CD4-positive, alpha-beta T cell treated with Interleukin-1 beta for 1 hour (primary cell): ENCODE measurements at regions not wholly inside any gene's neighbourhood (a gene's known extent, or its start where the extent isn't known, plus 50 kb on each side); places are given as distances from the start of the nearest gene placed in this dataset.
"Not testable (repeated sequence)": the region's sequence is repeated elsewhere in the genome, so short reads cannot be mapped to it uniquely, and the experiment has no call there.

Experiments used
- DNase-seq, 2 donors: peaks; one replicate each; pipeline ENCODE4 v3.0.0-alpha.2; 2020 to 2022

DNA sequence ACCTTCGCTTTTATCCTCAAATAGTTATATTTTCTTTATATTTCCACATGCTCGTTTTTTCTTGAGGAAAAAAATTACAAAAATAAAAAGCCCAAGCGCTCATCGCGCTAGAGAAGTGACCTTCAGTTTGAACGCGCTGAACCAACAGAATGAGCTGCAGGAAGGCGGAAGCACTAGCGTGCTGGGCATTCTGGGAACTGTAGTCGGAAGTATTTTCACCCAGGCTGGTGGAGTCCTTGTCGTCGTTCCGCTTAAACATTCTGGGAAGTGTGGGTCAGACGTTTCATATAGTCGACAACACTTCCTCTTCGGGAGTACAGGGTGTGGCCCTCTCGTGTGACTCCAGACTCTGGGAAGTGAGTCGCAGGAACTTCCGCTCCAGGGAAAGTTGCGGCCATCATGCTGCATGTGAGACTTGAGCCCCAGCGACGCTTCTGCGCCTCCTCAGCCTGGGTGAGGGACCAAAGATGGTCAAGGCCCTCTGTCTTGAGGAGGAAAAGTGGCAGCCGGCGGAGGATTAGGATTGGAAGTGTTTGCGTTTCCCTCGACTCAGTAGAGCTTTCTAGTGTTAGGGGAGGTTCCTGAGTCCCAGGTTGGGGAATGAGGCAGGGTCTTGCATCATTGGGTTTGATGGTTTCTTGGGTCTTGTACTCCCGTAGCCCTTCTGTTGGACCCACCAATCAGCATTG lies 84.1 kb upstream of the GPR39 start:
- not testable (repeated sequence) for DNase-seq

DNA sequence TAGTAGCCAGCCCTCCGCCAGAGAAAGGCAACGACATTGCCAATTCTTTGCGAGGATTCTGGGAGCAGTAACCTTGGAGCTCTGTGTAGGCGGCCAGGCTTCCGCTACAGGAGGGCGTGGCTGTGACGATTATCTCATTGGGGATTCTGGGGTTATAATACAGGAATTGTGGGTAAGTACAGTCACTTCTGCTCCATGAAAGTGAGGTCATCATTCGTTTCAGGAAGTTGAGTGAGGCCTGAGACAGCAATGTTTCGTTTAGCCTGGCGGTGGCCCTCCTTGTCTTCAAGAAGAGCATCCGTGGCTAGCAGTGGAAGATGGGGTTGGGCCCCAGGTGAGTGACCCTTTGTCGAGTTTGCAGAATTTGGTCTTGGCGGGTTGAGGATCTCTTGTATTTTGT lies 79.5 kb upstream of the GPR39 start:
- not testable (repeated sequence) for DNase-seq

DNA sequence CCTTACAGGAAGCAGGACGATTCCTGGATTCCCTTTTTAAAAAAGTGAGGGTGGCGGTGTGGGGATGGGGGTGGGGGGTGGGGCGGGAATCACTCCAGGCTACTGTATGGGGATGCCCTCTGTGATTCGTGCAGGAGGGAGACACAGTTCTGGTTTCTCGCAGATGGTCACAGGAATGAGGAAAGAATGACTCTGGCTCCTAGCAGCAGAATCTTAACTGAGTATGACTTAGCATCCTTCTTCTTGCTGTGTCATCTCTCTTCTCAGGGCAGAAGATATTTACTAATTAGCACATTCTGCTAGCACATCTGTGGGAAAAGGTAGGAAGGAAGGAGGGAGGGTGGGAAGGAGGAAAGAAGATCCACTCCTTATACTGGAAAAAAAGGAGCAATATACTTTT lies 78.8 kb upstream of the GPR39 start:
- DNase-seq: not testable (repeated sequence)

GRCh38 chr2:132347041-132347780 lies 69.4 kb upstream of the GPR39 start:
- not testable (repeated sequence) for DNase-seq

DNA sequence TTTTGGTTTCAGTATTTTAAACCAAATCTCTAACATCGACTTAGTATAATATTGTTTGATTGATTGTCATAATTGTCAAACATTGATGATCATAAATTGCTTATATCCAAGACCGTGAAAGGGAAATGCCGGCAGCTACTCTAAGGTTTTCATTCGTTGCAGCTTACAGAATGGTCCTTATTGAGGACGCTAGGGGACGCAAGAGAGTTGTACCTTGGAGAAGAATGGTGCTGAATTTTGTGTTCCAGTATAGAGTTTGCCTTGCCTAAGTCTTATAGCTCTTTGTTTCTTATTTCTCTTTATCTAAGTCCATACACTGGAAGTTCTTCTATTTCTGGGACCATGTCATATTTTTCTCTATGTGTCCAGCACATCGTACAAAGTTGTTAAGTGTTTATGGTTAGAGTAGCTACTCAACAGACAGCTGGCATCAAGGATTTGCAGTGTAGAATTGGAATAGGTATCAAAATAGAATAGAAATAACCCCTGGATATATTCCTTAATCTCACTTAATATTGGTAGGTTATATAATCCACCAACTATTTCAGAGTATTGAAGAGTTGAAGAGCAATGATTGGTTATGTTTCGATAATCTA lies 67.4 kb upstream of the GPR39 start:
- not testable (repeated sequence) for DNase-seq

GRCh38 chr2:132351668-132352067 lies 64.9 kb upstream of the GPR39 start:
- not testable (repeated sequence) for DNase-seq

- DNase-seq: not testable (repeated sequence)
Observed at GRCh38 chr2:132352481-132353001, 64.1 kb upstream of the GPR39 start.

GRCh38 chr2:132353380-132353779 lies 63.2 kb upstream of the GPR39 start:
- not testable (repeated sequence) for DNase-seq

GRCh38 chr2:132360964-132361363 lies 55.6 kb upstream of the GPR39 start:
- not testable (repeated sequence) for DNase-seq

DNA sequence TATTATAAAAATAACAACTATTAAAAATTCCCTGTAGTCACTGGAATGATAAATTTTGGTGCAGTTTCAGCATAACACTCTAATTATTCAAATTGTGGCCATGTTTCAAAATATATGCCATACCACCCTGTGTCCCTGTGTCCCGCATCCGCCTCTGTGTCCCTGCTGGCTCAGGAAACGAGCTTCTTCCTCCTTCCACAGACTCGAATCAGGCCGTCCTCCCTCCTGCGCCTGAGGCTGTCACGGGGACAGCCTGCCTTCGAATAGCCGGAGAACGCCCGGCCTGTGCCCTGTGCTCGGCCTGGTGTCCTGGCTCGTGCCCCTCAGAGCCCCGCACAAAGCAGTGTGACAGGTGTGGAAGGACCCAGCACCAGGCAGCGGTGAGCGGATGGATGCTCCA lies 55.1 kb upstream of the GPR39 start:
- not testable (repeated sequence) for DNase-seq

GRCh38 chr2:132363352-132363751 lies 53.3 kb upstream of the GPR39 start:
- not testable (repeated sequence) for DNase-seq

DNA sequence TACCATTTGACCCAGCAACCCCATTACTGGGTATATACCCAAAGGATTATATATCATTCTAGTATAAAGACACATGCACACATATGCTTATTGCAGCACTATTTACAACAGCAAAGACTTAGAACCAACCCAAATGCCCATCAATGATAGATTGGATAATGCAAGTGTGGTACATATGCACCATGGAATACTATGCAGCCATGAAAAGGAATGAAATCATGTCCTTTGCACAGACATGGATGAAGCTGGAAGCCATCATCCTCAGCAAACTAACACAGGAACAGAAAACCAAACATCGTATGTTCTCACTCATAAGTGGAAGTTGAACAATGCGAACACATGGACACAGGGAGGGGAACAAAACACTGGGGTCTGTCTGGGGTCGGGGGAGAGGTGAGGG lies 50.6 kb upstream of the GPR39 start:
- not testable (repeated sequence) for DNase-seq

DNA sequence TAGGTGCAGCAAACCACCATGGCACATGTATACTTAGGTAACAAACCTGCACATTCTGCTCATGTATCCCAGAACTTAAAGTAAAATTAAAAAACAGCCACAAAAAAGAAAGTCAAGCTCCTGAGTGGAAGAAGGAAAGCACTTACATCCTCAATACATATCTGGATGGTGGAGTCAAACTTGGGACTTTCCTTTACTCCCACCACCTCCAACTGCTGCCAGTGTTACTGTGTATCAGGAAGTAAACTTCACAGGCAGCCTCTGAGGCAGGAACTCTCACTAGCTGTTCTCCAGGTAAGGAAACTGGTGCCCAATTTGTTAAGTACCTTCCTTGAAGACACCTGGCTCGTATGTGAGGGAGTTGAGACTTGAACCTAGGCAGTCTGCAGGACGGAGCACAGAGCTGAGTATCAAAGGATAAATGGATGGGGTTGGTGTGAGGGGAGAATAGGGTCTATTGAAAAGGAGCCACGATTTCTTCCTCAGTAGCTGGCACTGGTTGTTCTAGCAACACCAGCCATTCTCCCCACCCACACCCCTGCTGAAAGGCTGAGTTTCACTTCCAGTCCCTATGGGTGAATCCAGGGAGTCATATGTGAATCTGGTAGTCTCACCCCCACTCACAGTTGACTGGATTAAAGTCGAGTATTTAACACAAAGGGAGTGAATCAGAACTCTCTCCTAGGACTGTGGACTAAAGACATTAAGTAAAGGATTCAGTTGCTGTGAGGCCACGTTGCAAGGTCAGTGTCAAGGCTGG lies 50.0 kb upstream of the GPR39 start:
- no peak for DNase-seq
